PC-9 (cell line): ENCODE measurements at regions not wholly inside any gene's neighbourhood (a gene's known extent, or its start where the extent isn't known, plus 50 kb on each side); places are given as distances from the start of the nearest gene placed in this dataset.

Source experiments
- BruUV-seq: library from RNA; stranded (reverse); fragments of 400-500 nt; replicated peaks from 2 replicates; lab custom pipeline; 2021; lab: Mats Ljungman, UMichigan
- CTCF ChIA-PET: fragments of 300-600 bp; sonication (Branson Sonifier 250); formaldehyde crosslinking; loops from one replicate; lab custom pipeline; 2022; ENCODE audit warnings: antibody characterized with exemption; lab: Charles Lee
- POLR2A ChIA-PET: fragments of 300-600 bp; sonication (Branson Sonifier 250); formaldehyde crosslinking; loops from one replicate; lab custom pipeline; 2022; ENCODE audit warnings: antibody characterized with exemption; ENCODE audit not compliant: unreplicated experiment; lab: Charles Lee
- DNase-seq, 2 experiments: peaks; one replicate each; pipeline versions ENCODE4 v3.0.0 to v3.0.0-alpha.2; 2015 to 2022; ENCODE audit warnings: mixed read lengths in 1 of 2
- H2AFZ ChIP-seq: fragments of 200-600 bp; sonication (generic); 2 replicates; pipeline ENCODE4 v1.8.1; 2017; ENCODE audit warnings: antibody characterized with exemption
- H3F3A ChIP-seq: fragments of 200-600 bp; sonication (generic); 2 replicates; pipeline ENCODE4 v1.8.1; 2017; ENCODE audit warnings: antibody characterized with exemption, mild to moderate bottlenecking, low read depth; ENCODE audit not compliant: insufficient read depth
- H3K27ac ChIP-seq: fragments of 200-600 bp; sonication (generic); 2 replicates; pipeline ENCODE4 v1.6.1; 2016; ENCODE audit warnings: mixed run types
- H3K27me3 ChIP-seq: fragments of 200-600 bp; sonication (generic); 2 replicates; pipeline ENCODE4 v1.6.1; 2016; ENCODE audit warnings: low read depth, mixed run types; ENCODE audit not compliant: insufficient read depth
- H3K36me3 ChIP-seq: fragments of 200-600 bp; sonication (generic); 2 replicates; pipeline ENCODE4 v1.6.1; 2016; ENCODE audit warnings: low read depth, mixed run types
- H3K4me1 ChIP-seq: fragments of 200-600 bp; sonication (generic); replicated peaks from 2 replicates; pipeline ENCODE4 v1.6.1; 2016; ENCODE audit warnings: mixed run types; ENCODE audit not compliant: insufficient read depth
- H3K4me2 ChIP-seq: fragments of 200-600 bp; sonication (generic); 2 replicates; pipeline ENCODE4 v1.6.1; 2017; ENCODE audit warnings: mixed run types
- H3K4me3 ChIP-seq: fragments of 200-600 bp; sonication (generic); 2 replicates; pipeline ENCODE4 v1.6.1; 2016; ENCODE audit warnings: mixed run types
- H3K79me2 ChIP-seq: fragments of 200-600 bp; sonication (generic); 2 replicates; pipeline ENCODE4 v1.6.1; 2017; ENCODE audit warnings: low read depth, mixed run types
- H3K9me2 ChIP-seq: fragments of 200-600 bp; sonication (generic); 2 replicates; pipeline ENCODE4 v1.8.1; 2017; ENCODE audit warnings: mild to moderate bottlenecking; ENCODE audit not compliant: insufficient read depth
- H3K9me3 ChIP-seq: fragments of 200-600 bp; sonication (generic); 2 replicates; pipeline ENCODE4 v1.8.1; 2016; ENCODE audit warnings: low read depth; ENCODE audit not compliant: insufficient read depth
- H4K20me1 ChIP-seq: fragments of 200-600 bp; sonication (generic); 2 replicates; pipeline ENCODE4 v1.8.1; 2017; ENCODE audit not compliant: insufficient read depth
- EZH2 ChIP-seq: fragments of 200-600 bp; sonication (generic); IDR thresholded peaks from 2 replicates; pipeline ENCODE4 v1.8.0; 2017; ENCODE audit warnings: antibody characterized with exemption, low read depth
- intact Hi-C: fragments of 100-400 bp; cut with micrococcal nuclease; formaldehyde crosslinking; loops from one replicate; pipeline ENCODE4 v1.10.0; 2022; ENCODE audit not compliant: unreplicated experiment
- TF ChIP-seq, protein P1 (sequence below): fragments of 200-600 bp; sonication (generic); conservative IDR thresholded peaks from 2 replicates; pipeline ENCODE4 v1.6.1; 2017; ENCODE audit warnings: mixed run types, antibody characterized with exemption, mild to moderate bottlenecking, moderate library complexity

DNA sequence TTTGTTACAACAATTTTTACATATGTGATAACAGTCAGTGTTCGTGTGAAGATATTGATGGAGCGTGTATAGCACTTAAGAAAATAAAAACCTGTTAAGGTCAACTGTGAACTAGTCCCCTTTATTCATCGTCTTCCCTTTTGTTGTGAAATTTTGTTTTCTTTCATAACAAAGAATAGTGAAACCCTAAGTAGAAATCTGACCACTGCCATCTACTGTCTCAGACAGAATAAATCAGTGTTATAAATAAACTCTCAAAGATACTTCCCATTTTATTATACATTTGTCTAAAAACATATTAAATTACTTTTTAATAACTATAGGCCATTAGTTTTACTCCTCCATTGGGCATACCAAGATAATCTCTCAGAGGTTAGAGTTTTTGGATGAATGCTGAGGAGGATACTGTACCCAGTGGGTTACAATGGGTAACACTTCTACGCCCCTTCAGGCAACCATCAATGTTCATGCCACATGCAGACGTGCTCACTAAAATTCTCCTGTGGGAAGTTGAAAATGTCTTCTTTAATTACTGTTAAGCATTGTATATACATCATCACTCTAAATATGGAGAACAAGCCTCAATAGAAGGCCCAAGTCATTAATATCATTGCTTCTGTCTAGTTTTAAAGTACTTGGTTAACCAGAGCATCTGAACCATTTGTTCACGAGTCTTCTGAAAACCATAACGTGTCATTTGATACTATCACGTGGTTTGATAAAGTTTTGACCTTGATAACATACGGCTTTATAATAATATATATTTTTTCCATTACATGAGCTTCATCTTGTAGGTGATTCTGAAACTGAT lies 171.2 kb downstream of the TMA16 start:
- Histone ChIP-seq H4K20me1 (no peaks in the 10 kb centered on the region), H3K4me2 (no peak overlapping the region), H3K36me3 (no peaks in the 10 kb centered on the region), H3K4me1 (no peaks in the 10 kb centered on the region), H3F3A (no peaks in the 10 kb centered on the region), H3K27me3 (no peaks in the 10 kb centered on the region), H3K4me3 (no peak overlapping the region), H3K27ac (no peak overlapping the region), H3K79me2 (no peaks in the 10 kb centered on the region), H3K9me2 (no peaks in the 10 kb centered on the region), H3K9me3 (no peaks in the 10 kb centered on the region), H2AFZ (no peak overlapping the region)
- TF ChIP-seq, protein P1, sequence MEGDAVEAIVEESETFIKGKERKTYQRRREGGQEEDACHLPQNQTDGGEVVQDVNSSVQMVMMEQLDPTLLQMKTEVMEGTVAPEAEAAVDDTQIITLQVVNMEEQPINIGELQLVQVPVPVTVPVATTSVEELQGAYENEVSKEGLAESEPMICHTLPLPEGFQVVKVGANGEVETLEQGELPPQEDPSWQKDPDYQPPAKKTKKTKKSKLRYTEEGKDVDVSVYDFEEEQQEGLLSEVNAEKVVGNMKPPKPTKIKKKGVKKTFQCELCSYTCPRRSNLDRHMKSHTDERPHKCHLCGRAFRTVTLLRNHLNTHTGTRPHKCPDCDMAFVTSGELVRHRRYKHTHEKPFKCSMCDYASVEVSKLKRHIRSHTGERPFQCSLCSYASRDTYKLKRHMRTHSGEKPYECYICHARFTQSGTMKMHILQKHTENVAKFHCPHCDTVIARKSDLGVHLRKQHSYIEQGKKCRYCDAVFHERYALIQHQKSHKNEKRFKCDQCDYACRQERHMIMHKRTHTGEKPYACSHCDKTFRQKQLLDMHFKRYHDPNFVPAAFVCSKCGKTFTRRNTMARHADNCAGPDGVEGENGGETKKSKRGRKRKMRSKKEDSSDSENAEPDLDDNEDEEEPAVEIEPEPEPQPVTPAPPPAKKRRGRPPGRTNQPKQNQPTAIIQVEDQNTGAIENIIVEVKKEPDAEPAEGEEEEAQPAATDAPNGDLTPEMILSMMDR, result no peak
- no peak for TF ChIP-seq EZH2
- ChIA-PET CTCF (interaction anchor here (0.6 kb wide), 1 partner anchor 13 kb away, joined by 3 read pairs; no protein-coding TSS in a partner anchor), POLR2A (no interaction called here)
- BruUV-seq, result no TSS peak
- intact Hi-C loops, result no loop called here
- DNase-seq, result no peak

DNA sequence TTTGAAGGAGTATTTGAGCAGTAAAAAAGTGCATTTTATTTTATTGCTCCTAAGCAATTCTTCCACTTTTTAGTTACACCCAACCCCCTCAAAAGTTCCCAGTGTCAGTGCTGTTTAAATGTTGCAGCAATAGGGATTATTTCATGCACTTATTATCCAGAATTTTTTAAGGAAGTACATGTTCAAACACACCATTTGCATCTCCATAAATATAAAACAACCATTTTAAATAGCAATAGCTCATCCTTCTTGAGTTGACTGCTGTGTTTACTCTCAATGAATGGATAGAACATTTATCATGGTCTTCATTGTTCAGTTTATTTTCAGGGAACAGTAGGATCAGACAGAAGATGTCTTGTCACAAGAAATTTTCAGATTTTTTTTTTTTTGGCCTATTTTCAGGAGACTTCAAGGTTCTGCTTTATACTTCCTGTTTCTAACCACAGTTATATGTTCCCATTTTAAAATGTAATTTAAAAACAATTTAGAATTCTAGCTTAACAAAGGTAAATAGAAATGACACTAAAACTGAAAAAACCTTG lies 171.9 kb downstream of the TMA16 start:
- Histone ChIP-seq H3K36me3 (no peaks in the 10 kb centered on the region), H3K9me3 (no peaks in the 10 kb centered on the region), H3K4me3 (no peak overlapping the region), H3K27me3 (no peaks in the 10 kb centered on the region), H2AFZ (no peak overlapping the region), H3K79me2 (no peaks in the 10 kb centered on the region), H4K20me1 (no peaks in the 10 kb centered on the region), H3K4me1 (no peaks in the 10 kb centered on the region), H3K9me2 (no peaks in the 10 kb centered on the region), H3K27ac (no peak overlapping the region), H3F3A (no peaks in the 10 kb centered on the region), H3K4me2 (no peak overlapping the region)
- intact Hi-C loops, result no loop called here
- CTCF ChIA-PET, result interaction anchor here (0.6 kb wide), 1 partner anchor 13 kb away, joined by 3 read pairs; no protein-coding TSS in a partner anchor
- no peak for DNase-seq
- TF ChIP-seq EZH2, result no peak
- TF ChIP-seq, protein P1, result no peak
- POLR2A ChIA-PET, result no interaction called here
- no TSS peak for BruUV-seq

DNA sequence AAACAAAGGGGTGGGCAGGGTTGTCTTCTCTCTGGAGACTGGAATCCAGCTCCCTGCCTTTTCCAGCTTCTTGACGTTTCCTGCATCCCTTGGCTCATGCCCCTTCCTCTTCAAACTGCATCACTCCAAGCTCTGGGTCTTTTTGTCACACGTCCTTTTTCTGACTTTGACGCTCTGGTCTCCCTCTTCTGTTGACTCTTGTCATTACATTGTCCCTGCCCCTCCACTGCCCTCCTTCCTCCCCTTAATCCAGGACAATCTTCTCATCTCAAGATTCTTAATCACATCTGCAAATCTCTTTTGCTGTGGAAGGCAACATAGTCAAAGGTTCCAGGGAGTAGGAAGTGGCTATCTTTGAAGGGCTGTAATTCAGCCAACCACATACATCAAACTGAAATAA lies 178.3 kb downstream of the TMA16 start:
- H3K4me3 ChIP-seq, result no peak overlapping the region
- no peaks in the 10 kb centered on the region for H3F3A ChIP-seq
- H3K27me3 ChIP-seq, result no peaks in the 10 kb centered on the region
- no TSS peak for BruUV-seq
- no peak overlapping the region for H2AFZ ChIP-seq
- H3K36me3 ChIP-seq, result no peaks in the 10 kb centered on the region
- no peak for DNase-seq
- ChIA-PET CTCF (no interaction called here), POLR2A (no interaction called here)
- no peaks in the 10 kb centered on the region for H3K9me2 ChIP-seq
- H4K20me1 ChIP-seq, result no peaks in the 10 kb centered on the region
- TF ChIP-seq, protein P1, result no peak
- TF ChIP-seq EZH2, result no peak
- H3K4me1 ChIP-seq, result no peaks in the 10 kb centered on the region
- H3K9me3 ChIP-seq, result no peaks in the 10 kb centered on the region
- H3K4me2 ChIP-seq, result no peak overlapping the region
- H3K79me2 ChIP-seq, result no peaks in the 10 kb centered on the region
- intact Hi-C loops, result no loop called here
- H3K27ac ChIP-seq, result no peak overlapping the region
